MM.1S (cell line): ENCODE measurements at regions not wholly inside any gene's neighbourhood (a gene's known extent, or its start where the extent isn't known, plus 50 kb on each side); places are given as distances from the start of the nearest gene placed in this dataset.

ENCODE experiments used
- CTCF ChIP-seq: fragments of 300-600 bp; sonication (generic); IDR thresholded peaks from 2 replicates; pipeline ENCODE4 v1.5.1; 2016; ENCODE audit warnings: antibody characterized with exemption, low read length, mixed read lengths
- EZH2 ChIP-seq: fragments of 300-600 bp; sonication (generic); optimal IDR thresholded peaks from 2 replicates; pipeline ENCODE3; 2017; ENCODE audit warnings: low read depth, mild to moderate bottlenecking, antibody characterized with exemption, low read length, mixed read lengths

DNA sequence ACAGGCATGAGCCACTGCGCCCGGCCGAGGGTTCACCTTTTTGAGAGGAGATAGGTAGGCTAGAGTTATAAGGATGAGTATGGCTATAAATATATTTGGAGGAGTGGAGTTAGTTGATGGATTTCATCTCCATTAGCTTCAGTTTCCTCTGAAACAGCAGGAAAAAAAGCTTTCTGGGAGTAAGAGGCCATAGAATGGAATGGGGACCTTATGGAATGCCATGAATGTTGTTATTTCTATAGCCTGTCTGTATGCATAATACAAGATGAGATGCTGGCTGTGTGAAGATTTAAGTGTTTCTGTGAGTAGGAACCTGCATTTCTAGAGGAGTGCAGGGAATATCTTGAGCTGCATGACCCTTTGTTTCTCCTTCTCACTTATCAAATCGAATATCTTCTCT is 114.9 kb upstream of the ARX start:
- TF ChIP-seq CTCF = no peak
- no peak for TF ChIP-seq EZH2
